HG03108 (cell line): ENCODE measurements at regions not wholly inside any gene's neighbourhood (a gene's known extent, or its start where the extent isn't known, plus 50 kb on each side); places are given as distances from the start of the nearest gene placed in this dataset.
A peak's percentile ranks its signal among the peaks of the same experiment; 100 is the strongest.

Source experiments
- ATAC-seq: cut with Tn5 transposase; IDR thresholded peaks from one replicate; pipeline ENCODE4 v1.9.1; 2021; ENCODE audit warnings: moderate library complexity; ENCODE audit not compliant: unreplicated experiment

GRCh38 chr2:153028626-153029025 is 310.2 kb downstream of the ARL6IP6 start:
- no peak for ATAC-seq

GRCh38 chr2:153027533-153027932 is 309.1 kb downstream of the ARL6IP6 start:
- ATAC-seq: no peak

GRCh38 chr2:153020201-153020600 is 301.8 kb downstream of the ARL6IP6 start:
- ATAC-seq: no peak

GRCh38 chr2:153005071-153005730 is 286.8 kb downstream of the ARL6IP6 start:
- no peak for ATAC-seq

- no peak for ATAC-seq
These were observed 286.2 kb downstream of the ARL6IP6 start for GRCh38 chr2:153004627-153005026.

GRCh38 chr2:152974146-152974545 is 255.7 kb downstream of the ARL6IP6 start:
- no peak for ATAC-seq

GRCh38 chr2:152971685-152972084 is 253.3 kb downstream of the ARL6IP6 start:
- no peak for ATAC-seq

- ATAC-seq: no peak
These were observed 244.0 kb downstream of the ARL6IP6 start for GRCh38 chr2:152962446-152962845.

GRCh38 chr2:152961351-152961750 is 242.9 kb downstream of the ARL6IP6 start:
- ATAC-seq: no peak

GRCh38 chr2:152950126-152950525 is 231.7 kb downstream of the ARL6IP6 start:
- no peak for ATAC-seq

- ATAC-seq: no peak
These were observed 225.7 kb downstream of the ARL6IP6 start for GRCh38 chr2:152944099-152944498.

GRCh38 chr2:152942940-152943440 is 224.6 kb downstream of the ARL6IP6 start:
- ATAC-seq: no peak

- ATAC-seq: no peak
These were observed 212.1 kb downstream of the ARL6IP6 start for GRCh38 chr2:152930501-152930900.

- ATAC-seq: no peak
These were observed 211.2 kb downstream of the ARL6IP6 start for GRCh38 chr2:152929628-152930027.

- peak; percentile 79 for ATAC-seq
These were observed 207.4 kb downstream of the ARL6IP6 start for GRCh38 chr2:152925547-152926448.

- ATAC-seq: no peak
These were observed 206.3 kb downstream of the ARL6IP6 start for GRCh38 chr2:152924722-152925121.

GRCh38 chr2:152924219-152924618 is 205.8 kb downstream of the ARL6IP6 start:
- ATAC-seq: no peak

GRCh38 chr2:152920846-152921245 is 202.4 kb downstream of the ARL6IP6 start:
- ATAC-seq: no peak

- no peak for ATAC-seq
These were observed 192.6 kb downstream of the ARL6IP6 start for GRCh38 chr2:152910970-152911369.

- no peak for ATAC-seq
These were observed 188.6 kb downstream of the ARL6IP6 start for GRCh38 chr2:152907046-152907445.

- no peak for ATAC-seq
These were observed 175.6 kb downstream of the ARL6IP6 start for GRCh38 chr2:152894051-152894450.

- ATAC-seq: no peak
These were observed 172.3 kb downstream of the ARL6IP6 start for GRCh38 chr2:152890736-152891135.
